ENCODE measurements at regions not wholly inside any gene's neighbourhood (a gene's known extent, or its start where the extent isn't known, plus 50 kb on each side); places are given as distances from the start of the nearest gene placed in this dataset.

DNA sequence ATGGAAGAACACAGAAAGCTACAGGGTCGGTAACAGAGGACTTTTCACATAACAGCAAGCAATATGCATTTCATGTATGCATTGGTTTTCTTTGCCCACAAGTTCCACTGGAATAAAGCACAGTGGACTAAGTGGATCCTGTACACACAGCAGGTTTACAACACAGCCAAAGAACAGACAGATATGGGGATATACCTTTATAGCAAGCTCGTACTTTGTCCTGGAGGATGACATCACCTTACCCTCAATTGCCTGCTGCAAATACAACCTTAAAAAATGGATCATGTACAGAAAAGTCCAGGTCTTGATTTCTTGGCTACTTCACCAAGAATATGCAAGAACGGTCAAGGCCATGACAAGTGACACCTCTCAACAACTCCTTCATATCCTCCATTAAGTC is 1445.5 kb downstream of the MAT2B start:
- DNase-seq, result no peak

DNA sequence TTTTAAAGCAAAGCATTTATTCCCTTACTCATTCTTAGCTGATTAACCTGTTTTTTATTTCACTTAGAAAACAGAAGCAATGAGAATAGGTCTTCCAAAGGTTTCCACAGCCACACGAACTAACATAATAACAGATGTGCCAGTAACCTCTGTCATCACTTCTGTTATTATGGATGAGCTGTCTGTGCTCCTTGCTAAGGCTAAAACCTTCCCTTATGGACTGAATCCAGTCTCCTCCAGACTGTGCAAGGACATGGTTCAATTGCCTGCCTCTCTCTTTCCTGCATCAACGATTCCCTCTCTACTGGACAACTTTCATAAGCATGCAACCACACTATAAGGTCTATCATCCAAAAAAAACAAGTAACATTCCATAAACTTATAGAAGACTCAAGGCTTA is 1446.2 kb downstream of the MAT2B start:
- DNase-seq, result no peak

DNA sequence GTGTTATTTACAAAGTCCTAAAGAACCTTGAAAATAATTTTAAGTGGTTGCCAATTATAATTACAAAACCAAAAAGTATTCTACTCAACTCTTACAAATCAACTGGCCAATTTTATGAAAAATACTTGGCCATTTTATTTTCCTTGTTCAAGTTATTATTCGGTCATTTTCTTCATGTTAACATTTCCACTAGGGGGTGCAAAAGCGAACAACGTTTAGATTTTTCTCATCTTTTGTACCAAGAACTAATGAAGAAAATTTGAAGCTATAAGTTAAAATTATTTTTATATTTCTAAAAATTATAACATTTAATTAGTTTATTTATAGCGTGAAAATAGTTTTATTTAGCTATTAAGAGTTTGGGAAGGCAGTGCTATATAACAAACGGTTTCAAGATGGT is 1453.3 kb downstream of the MAT2B start:
- no peak for DNase-seq

DNA sequence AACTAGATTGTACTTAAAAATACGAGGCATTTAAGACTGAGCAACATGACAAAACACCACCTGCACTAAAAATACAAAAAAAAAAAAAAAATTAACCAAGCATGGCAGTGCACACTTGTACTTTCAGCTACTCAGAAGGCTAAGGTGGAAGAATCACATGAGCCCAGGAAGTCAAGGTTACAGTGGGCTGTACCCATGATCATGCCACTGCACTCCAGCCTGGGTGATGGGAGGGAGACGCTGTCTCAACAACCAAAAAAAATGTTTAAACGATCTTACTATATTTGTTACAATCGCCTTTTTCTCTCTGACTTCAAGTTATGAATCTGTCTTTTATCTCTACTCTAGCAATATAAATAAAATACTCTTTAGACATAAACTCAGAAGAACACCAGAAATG is 1454.3 kb downstream of the MAT2B start:
- no peak for DNase-seq

DNA sequence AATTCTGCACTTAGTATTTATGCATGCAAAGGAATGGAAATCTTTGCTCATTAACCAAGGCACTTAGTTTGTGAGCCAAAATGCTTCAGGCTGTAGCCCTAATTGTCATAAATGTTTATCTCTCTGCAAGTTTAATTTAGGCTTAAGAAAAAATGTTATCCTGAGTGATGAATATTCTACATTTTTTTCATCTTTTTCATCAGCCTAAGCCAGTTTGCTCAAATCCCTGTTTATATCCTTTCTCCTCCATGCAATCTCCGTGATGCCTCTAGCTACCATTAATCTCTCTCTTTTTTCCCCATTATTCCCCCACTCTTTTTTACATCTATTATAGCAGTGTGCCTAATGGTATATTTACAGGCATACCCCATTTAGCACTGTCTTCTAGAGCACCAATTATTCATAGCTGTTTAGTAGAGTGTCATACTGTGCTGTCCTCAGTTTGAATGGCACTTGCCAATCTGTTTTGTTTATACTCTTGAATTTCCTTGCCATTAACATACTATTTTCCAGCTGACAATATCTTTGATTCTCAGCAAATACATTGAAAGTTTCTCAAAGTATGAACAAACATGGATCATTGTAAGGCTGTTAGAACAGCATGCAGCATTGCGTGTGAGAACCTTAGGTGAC is 1457.0 kb downstream of the MAT2B start:
- DNase-seq, result no peak

DNA sequence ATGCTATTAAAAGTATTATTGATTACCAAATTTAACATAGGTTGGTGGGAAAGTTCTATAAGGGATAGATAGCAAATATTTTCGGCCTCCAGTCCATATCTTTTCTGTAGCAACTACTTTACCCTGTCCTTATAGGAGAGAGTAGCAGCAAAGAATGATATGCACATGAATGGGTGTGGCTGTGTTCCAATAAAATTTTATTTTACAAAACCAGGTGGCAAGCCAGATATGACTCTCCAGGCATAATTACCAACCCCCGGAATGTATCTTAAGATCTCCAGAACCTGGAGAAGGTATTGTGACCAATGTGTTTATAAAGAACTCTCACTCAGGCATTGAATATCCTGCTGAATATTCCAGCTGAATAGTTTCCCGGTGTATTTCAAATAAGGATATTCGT is 1461.2 kb downstream of the MAT2B start:
- DNase-seq, result no peak

DNA sequence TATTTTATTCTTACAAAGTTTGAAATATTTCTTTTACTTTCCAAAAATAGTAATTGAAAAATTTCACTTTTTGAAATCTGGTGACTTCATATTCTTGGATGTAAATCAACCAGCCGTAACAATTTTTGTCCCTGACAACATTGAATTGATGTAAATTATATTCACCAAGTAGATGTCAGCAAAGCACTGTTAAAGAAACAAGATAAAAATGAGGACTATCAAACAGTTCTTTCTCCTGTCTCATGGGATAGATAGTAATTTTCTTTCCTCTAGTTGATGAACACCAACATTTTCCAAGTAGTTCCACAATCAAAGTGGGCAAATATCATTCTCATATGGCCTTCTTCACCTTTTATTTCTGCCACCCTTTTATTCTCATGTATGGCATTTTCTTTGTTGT is 1461.9 kb downstream of the MAT2B start:
- no peak for DNase-seq

DNA sequence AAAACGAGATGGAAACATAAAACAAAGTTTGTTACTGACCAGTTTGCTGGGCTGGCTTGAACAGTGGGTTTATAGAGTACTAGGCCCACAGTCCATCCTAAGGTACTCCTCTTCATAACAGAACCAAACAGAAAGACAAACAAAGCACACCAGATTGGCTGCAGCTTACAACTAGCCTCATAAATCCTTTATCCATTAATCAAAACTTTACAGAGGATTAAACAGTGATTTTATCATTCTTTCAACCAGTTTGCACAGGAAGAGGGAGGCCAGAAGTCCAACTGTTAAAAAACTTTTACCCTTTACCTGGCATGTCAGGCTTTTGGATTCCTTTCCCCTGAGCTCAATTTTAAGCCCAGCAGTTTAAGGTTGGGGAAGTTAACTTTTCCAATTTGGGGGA is 1467.6 kb downstream of the MAT2B start:
- no peak for DNase-seq

DNA sequence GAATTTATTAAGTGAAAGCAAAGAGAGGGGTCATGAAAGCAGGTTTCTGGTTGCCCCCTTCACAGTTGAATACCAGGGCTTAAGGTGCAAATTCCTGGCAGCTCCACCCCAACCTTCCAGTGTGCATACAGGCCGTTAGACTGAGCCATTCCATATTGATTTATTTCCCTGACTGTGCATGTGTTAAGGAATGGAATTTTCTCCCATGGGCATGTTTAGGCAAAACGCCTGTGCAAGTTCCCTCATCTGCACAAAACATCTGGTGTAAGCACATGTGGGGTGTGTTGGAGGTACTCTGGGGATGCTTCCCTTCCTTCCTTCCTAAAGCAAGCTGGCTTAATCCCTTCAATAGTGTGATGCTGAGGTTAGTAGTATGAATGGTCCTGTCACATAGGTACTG is 1470.6 kb downstream of the MAT2B start:
- no peak for DNase-seq

DNA sequence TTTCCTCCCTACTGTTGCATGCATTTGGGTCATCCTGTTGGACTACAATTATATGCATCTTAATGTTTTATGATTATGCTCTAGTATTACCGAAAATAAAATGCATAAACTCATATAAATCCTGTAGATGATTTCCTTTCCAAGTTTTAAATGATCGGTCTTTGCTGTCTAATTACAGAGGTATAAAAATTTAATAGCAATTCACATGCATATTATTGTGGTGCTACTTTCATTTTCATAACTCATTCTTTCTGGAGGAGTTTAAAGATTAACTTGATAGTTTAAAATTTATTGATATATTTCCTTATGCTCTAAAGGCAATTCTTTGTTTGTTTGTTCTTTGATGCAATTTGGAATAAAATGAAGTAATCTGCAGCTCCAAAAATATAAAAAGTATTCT is 1475.1 kb downstream of the MAT2B start:
- no peak for DNase-seq

DNA sequence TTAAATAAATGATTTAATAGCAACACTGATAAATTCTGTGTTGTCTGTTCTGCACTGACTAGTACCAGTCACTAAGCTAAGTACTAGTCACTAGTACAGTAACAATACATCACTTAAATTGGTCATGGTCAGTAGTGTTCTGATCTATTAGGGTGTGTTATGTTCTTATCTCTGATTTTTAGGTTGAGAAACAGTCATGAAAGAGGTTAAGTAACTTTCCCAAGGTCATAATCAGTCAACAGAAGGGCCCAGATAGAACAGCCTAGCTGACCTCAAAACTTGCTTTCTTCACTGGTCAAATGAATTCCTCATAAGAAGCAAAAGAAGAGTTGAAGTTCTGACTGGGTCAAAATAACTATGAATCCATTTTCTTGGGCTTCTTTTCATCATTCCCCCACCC is 1492.7 kb downstream of the MAT2B start:
- no peak for DNase-seq

DNA sequence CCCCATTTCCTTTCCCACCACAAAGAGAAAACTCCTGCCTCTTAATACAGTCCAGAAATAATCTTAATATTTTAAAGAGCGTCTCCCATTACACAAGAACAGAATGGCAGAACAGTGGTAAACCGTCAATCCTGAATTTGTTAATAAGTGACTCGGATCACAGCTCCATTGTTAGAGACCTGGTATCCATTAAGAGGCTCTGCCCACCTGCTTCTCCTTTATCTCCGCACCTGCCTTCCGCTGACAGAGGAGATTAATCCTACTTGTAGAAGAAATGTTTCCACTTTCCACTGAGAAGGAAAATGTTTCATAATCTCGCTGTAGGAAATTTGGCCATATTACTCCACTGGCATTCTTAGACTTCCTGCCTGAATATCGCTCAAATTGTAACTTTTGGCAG is 1493.2 kb downstream of the MAT2B start:
- DNase-seq, result no peak

DNA sequence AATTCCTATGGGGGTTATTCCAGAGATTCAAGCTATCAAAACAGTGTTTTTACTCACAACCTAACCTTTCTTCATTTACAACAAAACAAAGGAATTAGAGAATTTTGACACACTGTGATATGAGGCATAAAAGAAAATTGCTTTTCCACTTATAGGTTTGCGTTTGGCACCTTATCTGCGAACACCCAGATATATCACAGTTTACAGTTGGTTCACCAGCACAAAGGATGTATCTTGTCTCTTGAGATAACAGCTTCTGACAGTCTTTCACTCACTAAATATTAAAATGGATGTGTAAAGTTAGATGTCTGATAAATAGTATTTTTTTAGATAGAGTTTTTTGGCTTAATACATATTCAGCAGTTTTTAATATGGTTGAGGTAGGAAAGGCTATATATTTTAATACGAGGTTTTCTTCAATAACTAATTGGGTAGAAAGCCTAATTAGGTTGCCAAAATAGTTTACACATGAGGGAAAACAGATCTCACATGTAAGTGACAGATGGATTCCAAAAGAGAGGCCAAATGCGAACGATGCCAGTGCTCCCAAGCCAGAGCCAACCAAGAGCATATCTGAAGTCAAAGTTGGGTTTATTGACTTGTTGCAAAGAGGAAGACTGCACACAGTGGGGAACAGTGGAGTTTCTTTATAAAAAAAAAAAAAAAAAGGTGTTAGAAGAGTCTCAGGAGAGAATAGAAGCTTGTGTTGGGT is 1495.2 kb downstream of the MAT2B start:
- no peak for DNase-seq

DNA sequence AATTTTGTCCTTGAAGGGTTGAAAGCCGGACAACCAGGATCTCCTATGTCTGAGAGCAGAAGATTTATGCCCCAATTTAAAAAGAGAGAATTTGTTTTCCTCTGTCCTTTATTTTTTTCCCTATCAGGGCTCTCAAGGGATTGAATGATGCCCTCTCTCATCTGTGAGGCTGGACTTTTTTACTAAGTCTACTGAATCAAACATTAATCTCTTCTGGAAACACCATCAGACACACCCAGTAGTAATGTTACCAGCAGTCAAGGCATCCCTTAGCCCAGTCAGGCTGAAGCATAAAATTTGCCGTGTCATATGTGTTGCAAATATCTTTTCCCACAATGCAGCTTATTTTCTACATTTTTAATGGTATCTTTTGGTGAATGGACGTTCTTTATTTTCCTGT is 1497.9 kb downstream of the MAT2B start:
- DNase-seq, result no peak

DNA sequence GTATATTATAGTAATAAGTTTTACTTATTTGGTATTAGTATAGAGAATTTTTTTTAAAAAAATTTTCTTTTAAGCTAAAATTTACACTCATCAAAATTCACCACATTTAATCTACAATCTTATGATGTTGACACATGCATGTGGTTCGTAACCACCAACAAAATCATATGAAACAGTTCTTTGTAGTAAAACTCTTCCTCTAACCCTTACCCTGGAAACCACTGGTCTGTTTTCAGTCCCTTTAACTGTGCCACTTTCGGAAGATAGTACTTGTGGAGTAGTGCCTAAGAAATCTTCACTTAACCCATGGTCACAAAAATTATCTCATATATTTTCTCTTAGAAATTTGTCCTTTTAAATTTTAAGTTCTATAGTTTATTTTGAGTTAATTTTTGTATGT is 1498.8 kb downstream of the MAT2B start:
- no peak for DNase-seq

DNA sequence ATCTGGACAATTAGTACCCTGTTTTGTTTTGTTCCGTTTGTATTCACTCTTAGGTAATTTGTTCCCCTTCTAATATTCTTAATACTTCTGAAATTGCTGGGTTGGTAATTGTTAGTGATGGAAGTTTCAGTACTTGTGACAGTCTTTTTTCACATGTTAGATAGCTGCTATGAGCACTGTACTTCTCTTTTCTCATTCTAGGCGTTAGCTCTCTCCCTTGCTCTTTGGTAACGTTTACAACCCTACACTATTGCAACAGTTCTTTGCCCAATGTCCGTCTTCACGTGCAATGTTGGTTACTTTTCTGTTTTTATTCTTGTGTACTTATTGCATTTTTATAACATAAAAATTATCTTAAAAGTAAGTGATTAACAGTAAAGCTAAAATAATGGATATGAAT is 1509.0 kb downstream of the MAT2B start:
- DNase-seq, result no peak

DNA sequence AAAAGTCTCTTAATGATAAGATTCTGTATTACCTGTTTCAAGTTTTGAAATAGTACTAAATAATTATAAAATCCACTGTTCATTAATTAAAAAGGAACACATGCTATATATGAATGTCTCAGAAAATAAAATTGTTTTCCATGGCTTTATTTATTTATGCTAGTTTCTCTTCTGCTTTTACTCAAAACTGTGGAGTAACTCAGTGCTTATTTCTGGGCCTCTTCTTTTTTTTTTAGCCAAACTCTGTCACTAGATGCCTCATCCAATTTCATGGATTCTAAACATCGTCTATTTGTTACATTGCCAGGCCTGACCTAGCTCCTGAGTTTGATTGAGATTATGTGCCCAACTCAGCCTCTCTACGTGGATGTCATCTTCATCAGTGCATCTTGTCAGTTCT is 1509.7 kb downstream of the MAT2B start:
- no peak for DNase-seq

DNA sequence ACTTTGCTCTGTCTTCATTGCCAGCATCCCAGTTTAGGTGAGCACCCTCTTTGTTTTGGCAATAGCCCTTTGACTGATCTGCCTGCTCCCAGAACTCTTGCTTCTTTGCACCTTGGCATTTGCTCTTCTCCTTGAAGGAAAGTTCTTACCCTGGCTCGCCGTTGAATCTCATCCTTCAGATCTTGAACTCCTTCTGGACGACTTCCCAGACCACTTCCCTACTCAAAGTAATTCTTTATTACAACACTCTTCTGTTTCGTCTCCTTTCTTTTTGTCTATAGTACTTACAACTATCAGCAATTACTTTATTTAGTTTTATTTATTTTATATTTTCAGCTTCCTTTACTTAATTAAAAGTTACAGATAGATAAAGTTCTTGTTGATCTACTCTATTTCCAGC is 1510.1 kb downstream of the MAT2B start:
- no peak for DNase-seq

DNA sequence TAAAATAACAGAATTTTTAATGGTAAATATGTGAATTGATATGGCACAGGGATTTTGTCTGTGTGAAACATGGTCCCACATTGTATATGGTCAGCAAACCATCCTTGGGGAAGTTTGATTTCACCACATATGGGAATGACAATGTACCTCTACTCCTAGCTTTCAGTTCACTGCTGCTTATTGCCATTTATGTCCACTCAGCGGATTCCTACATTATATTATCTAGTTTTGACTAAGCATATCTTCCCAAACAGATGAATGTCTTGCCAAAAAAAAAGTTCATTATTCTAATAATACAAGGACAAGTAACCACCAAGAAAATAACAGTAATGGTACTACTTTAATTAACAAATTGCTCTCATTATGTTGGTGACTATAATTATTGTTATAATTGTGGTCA is 1521.6 kb downstream of the MAT2B start:
- no peak for DNase-seq

DNA sequence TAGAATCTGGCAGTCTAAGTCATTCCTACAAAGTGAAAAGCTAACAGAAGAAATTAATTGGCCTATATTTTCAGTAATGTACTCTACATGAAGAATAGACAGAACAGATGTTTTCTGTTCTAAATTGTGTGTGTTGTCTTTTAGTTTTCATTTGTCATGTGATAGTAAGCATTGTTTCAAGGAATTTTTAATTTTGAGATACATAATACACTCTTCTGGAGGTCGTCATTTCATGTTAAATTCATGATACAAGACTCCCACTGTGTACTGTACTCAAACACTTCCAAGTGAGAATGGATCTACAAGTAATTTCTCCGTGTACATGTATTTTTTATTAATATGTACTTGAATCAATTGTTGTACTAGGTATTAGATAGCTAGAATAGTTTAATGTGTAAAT is 1522.9 kb downstream of the MAT2B start:
- DNase-seq, result no peak

DNA sequence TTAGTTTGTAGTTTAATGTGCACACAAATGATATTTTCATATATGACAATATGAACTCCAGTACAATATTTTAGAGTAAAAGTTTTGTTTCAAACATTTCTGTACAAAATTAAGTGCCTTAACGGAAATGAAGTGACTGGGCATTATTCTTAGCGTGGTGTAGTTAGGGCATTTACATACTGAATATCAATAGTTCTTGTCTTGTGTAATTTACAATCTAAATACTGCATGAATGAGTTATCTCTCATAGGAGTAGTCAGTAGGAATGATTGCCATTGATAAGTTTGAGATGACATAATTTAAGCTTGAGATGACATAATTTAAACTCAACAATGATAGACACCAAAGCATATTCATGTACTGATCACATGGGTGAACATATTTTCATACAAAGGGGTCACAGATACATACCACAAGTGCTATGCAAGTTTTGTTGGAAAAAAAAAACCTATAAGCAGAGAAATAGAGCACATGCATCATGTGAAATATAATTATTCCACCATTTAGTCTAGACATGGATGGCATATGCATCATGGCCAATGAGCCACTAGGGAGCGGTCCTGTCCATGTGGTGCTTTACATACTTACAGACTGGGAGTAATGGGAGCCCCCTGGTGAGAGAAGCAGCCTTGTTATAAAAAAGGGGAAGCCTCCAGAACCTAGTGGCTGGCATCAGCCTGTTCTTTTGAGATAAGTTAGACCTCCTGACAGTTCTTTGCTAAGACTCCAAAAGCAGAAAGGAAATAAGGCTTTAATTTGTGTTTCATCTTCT is 1523.9 kb downstream of the MAT2B start:
- no peak for DNase-seq

DNA sequence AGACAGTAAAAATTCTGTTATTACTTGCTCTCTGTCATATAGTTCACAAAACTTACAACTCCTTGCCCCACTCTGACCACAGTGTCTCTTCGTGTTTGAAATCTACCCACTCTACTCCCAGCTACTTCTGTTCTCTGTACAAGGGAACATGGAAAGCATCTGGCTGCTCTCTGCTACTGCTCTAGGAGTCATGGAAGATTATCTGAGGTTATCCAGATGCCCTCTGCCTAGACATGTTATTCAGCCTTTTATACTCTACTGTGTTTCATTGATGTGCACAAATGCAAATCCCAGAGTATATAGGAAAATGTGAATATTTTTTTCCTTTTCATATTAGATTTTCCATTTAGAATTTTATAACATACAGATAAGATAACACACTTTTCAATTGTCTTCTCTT is 1525.6 kb downstream of the MAT2B start:
- DNase-seq, result no peak

DNA sequence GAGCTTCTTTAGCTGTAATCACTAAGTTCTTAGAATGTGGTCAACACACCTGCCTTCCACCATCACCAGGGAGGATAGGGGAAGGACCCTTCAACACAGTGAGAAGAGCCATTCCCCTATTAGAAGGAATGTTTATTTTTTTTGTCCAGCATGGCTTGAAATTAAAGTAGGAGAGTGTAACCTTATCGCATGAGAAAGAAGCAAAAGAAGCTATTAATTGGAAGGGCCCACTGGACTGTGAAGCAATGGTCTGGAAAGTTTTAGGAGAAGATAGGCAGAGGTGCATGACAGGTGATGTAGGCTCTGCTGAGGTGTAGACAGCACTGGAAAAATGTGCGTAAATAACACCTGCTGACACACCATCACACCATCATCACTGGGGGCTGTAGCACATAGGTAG is 1526.0 kb downstream of the MAT2B start:
- no peak for DNase-seq

DNA sequence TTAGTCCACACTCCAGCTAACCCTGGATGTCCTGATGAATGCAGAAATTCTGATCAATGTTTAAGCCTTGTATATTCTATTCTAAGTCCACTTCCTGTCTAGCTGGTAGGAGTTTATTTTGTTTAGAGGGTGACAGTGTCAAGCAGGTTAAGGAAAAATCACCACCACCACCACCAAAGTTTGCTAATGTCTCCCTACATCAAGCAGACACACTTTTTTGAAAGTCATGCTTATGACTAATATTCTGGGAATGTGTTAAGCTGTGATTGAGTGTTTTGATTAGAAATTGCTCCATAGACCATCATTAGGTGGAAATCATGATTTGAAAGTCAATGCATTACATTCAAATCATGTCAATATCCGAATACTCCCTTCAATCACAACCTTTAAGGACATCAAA is 1530.1 kb downstream of the MAT2B start:
- no peak for DNase-seq
